HG03103 (cell line): ENCODE measurements at regions not wholly inside any gene's neighbourhood (a gene's known extent, or its start where the extent isn't known, plus 50 kb on each side); places are given as distances from the start of the nearest gene placed in this dataset.

Source experiments
- ATAC-seq: cut with Tn5 transposase; IDR thresholded peaks from one replicate; pipeline ENCODE4 v1.9.1; 2021; ENCODE audit warnings: low read depth; ENCODE audit not compliant: unreplicated experiment

DNA sequence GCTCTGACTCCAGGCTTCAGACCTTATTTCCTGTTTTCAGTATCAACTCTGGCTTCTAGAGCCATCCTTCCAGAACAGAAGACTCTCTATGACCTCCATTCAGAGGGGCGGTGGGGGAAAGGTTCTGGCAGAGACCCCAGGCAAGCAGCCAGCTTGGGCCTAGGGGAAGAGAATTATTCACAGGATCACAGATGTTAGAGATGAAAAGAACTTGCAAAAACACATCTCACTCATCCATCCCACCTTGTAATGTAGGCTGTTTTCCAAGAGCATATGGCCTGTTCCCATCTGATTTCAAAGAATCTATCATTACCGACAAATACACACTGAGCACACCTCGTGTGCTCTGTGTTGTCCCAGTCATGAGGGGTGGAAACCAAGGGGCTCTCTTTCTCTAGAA, 131.9 kb downstream of the GRIN2B start:
- no peak for ATAC-seq

DNA sequence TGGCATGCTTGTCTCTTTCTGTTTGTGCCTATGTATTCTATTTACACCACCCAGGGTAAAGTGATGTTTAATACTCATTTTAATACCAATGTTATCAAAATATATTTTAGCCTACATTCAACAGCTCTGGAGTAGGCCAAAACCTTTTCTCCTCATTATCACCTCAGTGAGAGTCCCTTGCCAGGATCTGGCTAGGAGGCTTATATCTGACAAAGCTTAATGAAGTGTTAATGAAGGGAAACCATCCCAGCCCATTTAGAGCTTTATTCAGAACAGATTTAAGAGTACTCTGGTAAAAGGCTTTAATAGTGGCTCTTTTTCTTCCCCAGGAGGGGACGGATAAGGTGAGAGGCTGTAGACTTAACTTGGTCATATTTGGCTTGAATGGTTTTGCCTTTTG, 137.6 kb downstream of the GRIN2B start:
- no peak for ATAC-seq

DNA sequence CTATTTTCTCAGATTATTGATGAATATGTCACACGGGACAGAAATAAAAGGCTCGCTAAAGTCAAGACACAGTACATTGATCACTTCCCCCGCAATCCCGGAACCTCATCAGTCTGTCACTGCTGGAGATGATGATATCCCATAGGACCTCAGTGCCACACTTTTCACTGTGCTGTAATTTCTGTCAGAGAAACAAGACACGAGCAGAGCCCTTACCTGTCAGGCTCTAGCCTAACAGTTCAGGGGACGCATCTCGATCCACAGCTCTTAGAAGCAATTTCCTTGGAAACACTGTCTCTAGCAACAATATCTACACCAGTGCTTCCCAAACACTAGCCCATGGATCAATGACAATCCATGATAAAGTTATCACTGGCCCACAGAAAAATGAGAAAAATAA, 140.0 kb downstream of the GRIN2B start:
- ATAC-seq, result no peak

GRCh38 chr12:13839365-13840336, 141.8 kb downstream of the GRIN2B start:
- no peak for ATAC-seq

DNA sequence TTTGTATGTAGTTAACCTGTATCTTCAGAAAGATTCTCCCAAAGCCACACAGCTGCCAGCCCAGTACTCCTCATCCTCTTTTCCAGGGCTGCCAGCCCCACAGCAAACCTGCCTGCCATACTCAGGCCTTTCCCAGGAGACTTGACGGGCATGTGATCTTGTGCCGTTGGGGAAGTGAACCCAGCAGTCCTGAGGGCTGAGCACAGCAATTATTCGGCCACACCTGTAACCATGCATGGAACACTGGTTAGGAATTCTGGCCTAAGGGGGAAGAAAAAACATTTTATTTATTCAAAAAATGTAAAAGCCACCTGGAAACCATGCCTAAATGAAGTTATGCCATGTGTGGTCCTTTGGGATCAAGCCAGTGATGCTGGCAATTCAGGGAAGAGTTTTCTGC, 145.3 kb downstream of the GRIN2B start:
- ATAC-seq, result no peak

DNA sequence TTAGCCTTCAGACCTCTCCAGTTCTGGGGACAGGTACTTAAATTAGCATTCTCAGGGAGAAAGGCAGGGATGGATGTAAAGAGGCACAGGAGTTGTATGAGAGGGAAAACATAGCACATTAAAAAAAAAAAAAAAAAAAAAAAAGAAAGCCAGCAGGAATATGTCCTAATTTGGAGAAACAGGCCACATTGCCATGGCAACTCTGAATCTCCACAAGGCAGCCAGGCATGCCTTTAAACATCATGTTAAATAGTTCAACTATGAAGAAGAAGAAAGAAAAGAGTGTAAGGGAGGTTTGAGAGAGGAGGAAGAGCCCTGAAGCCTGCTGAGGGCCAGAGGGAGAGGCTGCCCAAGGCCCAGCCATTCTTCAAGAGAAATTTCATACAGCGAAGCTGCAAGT, 145.8 kb downstream of the GRIN2B start:
- ATAC-seq, result no peak

GRCh38 chr12:13834241-13834640, 147.2 kb downstream of the GRIN2B start:
- no peak for ATAC-seq

- no peak for ATAC-seq
Observed at GRCh38 chr12:13817131-13817530, 164.3 kb downstream of the GRIN2B start.

GRCh38 chr12:13816394-13816793, 165.0 kb downstream of the GRIN2B start:
- ATAC-seq, result no peak

DNA sequence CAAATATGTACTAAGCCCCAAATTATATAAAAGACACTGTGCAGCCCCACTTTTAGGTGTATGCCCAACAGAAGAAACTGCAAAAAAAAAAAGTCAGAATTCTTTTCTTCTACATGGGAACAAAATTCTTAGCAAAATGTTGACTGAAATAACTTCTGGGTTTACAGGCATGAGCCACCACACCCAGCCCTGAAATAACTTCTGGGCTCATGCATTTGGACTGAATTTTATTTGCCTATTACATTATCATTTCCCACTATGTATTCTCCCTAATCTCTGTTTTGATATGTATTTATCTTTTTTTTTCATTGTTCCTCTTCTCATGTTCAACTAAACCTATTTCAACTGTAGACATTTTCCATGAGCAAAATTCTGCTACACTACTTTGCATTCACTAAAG, 169.2 kb downstream of the GRIN2B start:
- ATAC-seq, result no peak

- no peak for ATAC-seq
Observed at GRCh38 chr12:13811061-13811460, 170.3 kb downstream of the GRIN2B start.

- ATAC-seq, result no peak
Observed at GRCh38 chr12:13805041-13805440, 176.4 kb downstream of the GRIN2B start.

DNA sequence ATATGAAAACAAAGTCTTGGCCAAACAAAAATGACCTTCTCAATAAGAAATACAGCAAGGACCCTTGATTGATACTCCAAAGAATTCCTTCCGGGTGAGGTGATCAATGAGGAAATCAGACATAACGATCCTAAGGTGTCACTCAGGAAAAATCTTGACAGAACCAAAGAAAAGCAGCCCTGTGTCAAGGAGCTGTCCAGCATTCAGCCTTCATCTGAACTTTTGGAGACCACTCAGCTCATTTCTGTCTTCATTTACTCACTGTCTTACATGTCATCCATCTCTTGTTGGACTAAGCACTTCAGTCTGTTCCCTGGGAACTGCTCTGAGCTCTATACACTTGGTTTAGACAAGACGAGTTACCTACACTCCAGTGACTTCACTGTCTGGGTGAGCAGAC, 179.9 kb downstream of the GRIN2B start:
- no peak for ATAC-seq

DNA sequence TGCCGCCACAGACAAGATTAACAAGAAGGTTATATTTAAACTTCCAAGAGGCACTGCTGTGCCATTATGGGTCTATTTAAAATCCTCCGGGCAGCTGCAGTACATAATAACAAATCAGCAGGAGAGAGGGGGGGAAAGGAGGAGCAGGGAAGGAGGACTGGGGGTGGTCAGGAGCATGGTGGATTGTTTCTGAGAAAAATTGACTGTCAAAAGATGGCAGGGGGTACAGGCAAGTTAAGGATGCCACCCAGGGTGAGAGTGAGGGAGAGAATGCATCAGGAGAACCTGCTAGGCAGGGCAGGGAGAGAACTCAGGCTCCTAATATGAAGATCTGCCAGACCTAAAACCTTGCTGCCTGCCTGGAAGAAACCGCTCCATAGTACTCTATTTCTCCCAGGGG, 181.8 kb downstream of the GRIN2B start:
- no peak for ATAC-seq

DNA sequence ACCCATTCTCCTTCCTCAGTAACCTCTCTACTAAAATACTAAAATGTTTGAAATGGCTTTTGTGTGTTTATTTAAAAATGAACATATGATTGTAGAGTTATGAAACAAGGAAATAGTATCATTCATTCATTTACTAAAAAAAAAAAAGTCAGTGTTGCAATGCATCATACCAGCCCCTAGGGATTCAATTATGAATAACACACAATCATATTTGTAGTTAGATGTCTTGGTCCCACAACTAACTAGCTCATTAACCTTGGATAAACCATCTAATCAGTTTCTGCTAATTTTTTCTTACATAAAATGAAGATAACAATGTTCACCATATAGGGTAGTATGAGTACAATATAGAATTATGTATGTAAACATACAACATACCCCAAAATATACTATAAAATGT, 183.2 kb downstream of the GRIN2B start:
- ATAC-seq, result no peak

DNA sequence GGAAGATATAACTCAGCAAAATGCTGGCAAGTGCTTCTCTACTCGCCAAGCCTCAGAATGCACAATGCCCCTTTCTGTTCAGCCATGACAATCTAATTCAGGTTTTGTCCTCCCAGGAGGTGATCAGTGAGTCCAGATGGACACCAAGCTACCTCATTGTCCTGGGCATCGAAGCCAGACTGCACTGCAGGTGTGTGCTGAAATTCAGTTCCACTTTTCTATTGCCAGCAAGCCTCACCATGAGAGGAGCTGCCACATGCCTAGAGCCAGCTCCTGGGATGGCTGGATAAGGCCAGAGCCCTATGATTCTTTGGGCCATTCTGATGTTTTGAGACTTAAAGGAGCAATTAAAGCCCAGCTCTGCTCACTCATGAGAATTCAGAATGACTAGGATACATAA, 186.7 kb downstream of the GRIN2B start:
- ATAC-seq, result no peak

DNA sequence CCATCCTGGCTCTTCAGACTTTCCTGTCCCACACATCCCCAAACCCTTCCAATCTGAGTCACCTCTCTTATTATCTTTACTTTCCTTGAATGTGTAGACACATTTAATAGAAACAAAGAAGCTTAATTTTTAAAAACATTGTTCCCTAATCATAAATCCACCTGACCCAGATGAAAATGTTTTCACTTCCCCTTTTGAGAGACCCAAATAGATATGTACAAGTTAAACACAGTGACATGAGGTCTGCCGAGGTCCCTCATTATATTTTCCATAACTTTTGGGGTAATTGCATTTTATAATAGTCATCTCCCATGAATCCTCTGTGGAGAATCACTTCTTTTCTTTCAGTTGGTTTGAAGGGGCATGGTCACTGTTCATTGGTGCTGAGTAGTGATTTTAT, 191.1 kb downstream of the GRIN2B start:
- ATAC-seq, result no peak

- ATAC-seq, result no peak
Observed at GRCh38 chr12:13788626-13789025, 192.8 kb downstream of the GRIN2B start.

- ATAC-seq, result no peak
Observed at GRCh38 chr12:13786646-13787045, 194.8 kb downstream of the GRIN2B start.

DNA sequence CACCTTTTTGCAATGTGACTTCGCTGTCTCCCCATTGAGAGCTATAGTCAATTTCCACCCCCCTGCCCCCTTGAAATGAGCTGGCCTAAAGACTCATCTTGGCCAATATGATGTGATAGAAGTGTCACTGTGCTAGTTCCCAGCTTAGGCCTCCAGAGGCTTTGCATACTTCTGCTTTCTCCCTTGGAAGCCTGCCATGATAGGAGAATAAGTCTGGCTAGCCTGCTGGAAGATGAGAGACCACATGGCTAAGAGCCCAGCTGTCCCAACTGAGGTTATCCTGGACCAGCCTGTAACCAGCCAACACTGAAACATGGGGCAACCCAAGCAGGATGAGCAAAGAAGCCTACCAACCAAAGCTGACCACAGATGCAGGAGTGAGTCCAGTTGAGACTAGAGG, 196.9 kb downstream of the GRIN2B start:
- ATAC-seq, result no peak

GRCh38 chr12:13780453-13780852, 200.9 kb downstream of the GRIN2B start:
- ATAC-seq, result no peak

DNA sequence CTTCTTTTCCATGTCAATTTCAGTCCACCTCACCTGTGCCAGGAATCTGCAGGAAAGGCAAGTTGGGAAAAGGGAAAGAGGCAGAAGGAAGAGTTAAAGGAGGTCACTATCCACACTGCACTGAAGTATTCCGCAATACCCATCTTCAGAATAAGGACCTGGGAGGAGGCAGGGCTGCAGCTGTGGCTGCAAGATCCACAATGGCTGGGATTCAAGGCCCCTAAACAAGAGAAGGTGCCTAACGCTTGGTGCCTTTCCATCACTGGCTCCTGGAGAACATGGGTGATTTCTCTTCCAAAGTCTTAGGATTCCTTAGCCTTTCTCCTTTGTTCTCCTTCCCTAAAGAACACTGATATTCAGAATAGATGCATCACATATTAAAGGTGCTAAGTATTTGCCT, 204.0 kb downstream of the GRIN2B start:
- no peak for ATAC-seq
